ENCODE measurements at regions not wholly inside any gene's neighbourhood (a gene's known extent, or its start where the extent isn't known, plus 50 kb on each side); places are given as distances from the start of the nearest gene placed in this dataset.

- Mint-ChIP-seq H3K36me3 (ENCODE audit: insufficient read depth, unreplicated experiment) (no peaks in the 10 kb centered on the region), H3K4me1 (ENCODE audit: low read depth, unreplicated experiment) (no peaks in the 10 kb centered on the region), H3K27ac (ENCODE audit: unreplicated experiment) (no peak overlapping the region), H3K27me3 (ENCODE audit: unreplicated experiment) (peaks cover 72% of the 10 kb centered on the region), H3K9me3 (ENCODE audit: low read depth, unreplicated experiment) (no peaks in the 10 kb centered on the region), H3K4me3 (ENCODE audit: low read depth, unreplicated experiment) (no peak overlapping the region)
- TF ChIP-seq CTCF (IDR thresholded peaks at IDR 0.05; ENCODE audit: unreplicated experiment), result no peak
- DNase-seq, result no peak
- no TSS peak for BruUV-seq (replicated peaks)
- intact Hi-C loops (cut with micrococcal nuclease; ENCODE audit: unreplicated experiment), result no loop called here
- CTCF ChIA-PET, result no interaction called here
Measured at GRCh38 chr1:11400155-11400554, 78.8 kb upstream of the DISP3 start.

- no peak overlapping the region for H3K4me3 Mint-ChIP-seq (ENCODE audit: low read depth, unreplicated experiment)
- H3K27me3 Mint-ChIP-seq (ENCODE audit: unreplicated experiment), result peaks cover 72% of the 10 kb centered on the region
- no peaks in the 10 kb centered on the region for H3K4me1 Mint-ChIP-seq (ENCODE audit: low read depth, unreplicated experiment)
- intact Hi-C loops (cut with micrococcal nuclease; ENCODE audit: unreplicated experiment), result no loop called here
- no peak overlapping the region for H3K27ac Mint-ChIP-seq (ENCODE audit: unreplicated experiment)
- no peak for TF ChIP-seq CTCF (IDR thresholded peaks at IDR 0.05; ENCODE audit: unreplicated experiment)
- BruUV-seq (replicated peaks), result no TSS peak
- H3K9me3 Mint-ChIP-seq (ENCODE audit: low read depth, unreplicated experiment), result no peaks in the 10 kb centered on the region
- CTCF ChIA-PET, result no interaction called here
- H3K36me3 Mint-ChIP-seq (ENCODE audit: insufficient read depth, unreplicated experiment), result no peaks in the 10 kb centered on the region
- DNase-seq, result no peak
Measured at GRCh38 chr1:11400567-11400966, 78.4 kb upstream of the DISP3 start.

GRCh38 chr1:11406845-11407244 lies 72.1 kb upstream of the DISP3 start:
- no peak for TF ChIP-seq CTCF (IDR thresholded peaks at IDR 0.05; ENCODE audit: unreplicated experiment)
- H3K27ac Mint-ChIP-seq (ENCODE audit: unreplicated experiment), result no peak overlapping the region
- no peaks in the 10 kb centered on the region for H3K4me1 Mint-ChIP-seq (ENCODE audit: low read depth, unreplicated experiment)
- intact Hi-C loops (cut with micrococcal nuclease; ENCODE audit: unreplicated experiment), result no loop called here
- CTCF ChIA-PET, result no interaction called here
- no TSS peak for BruUV-seq (replicated peaks)
- no peaks in the 10 kb centered on the region for H3K36me3 Mint-ChIP-seq (ENCODE audit: insufficient read depth, unreplicated experiment)
- no peaks in the 10 kb centered on the region for H3K9me3 Mint-ChIP-seq (ENCODE audit: low read depth, unreplicated experiment)
- no peak for DNase-seq
- H3K27me3 Mint-ChIP-seq (ENCODE audit: unreplicated experiment), result peaks cover 81% of the 10 kb centered on the region
- H3K4me3 Mint-ChIP-seq (ENCODE audit: low read depth, unreplicated experiment), result no peak overlapping the region

- Mint-ChIP-seq H3K9me3 (ENCODE audit: low read depth, unreplicated experiment) (no peaks in the 10 kb centered on the region), H3K27me3 (ENCODE audit: unreplicated experiment) (peaks cover 83% of the 10 kb centered on the region), H3K36me3 (ENCODE audit: insufficient read depth, unreplicated experiment) (no peaks in the 10 kb centered on the region), H3K27ac (ENCODE audit: unreplicated experiment) (no peak overlapping the region), H3K4me3 (ENCODE audit: low read depth, unreplicated experiment) (no peak overlapping the region), H3K4me1 (ENCODE audit: low read depth, unreplicated experiment) (no peaks in the 10 kb centered on the region)
- CTCF ChIA-PET, result no interaction called here
- no peak for TF ChIP-seq CTCF (IDR thresholded peaks at IDR 0.05; ENCODE audit: unreplicated experiment)
- DNase-seq, result no peak
- intact Hi-C loops (cut with micrococcal nuclease; ENCODE audit: unreplicated experiment), result no loop called here
- no TSS peak for BruUV-seq (replicated peaks)
Measured at GRCh38 chr1:11407301-11407994, 71.5 kb upstream of the DISP3 start.
